ENCODE measurements at regions not wholly inside any gene's neighbourhood (a gene's known extent, or its start where the extent isn't known, plus 50 kb on each side); places are given as distances from the start of the nearest gene placed in this dataset.

- intact Hi-C loops (cut with DNase I), result no loop called here
- Histone ChIP-seq H3K27ac (no peak overlapping the region), H3K9me3 (no peaks in the 10 kb centered on the region), H3K4me1 (no peaks in the 10 kb centered on the region), H3K4me3 (no peak overlapping the region), H3K27me3 (peaks cover 0 to 3% (median 0%) of the 10 kb centered on the region in 7 donors), H3K36me3 (no peaks in the 10 kb centered on the region)
- no peak for TF ChIP-seq CTCF (IDR thresholded peaks at IDR 0.05)
- no peak for ATAC-seq
- WGBS, 2 donors, result 61 to 65% methylated on average over 4 of the region's 4 CpGs
- DNase-seq, result no peak
Measured at GRCh38 chr12:11513288-11513687, 117.9 kb upstream of the PRB2 start.

- ATAC-seq, result no peak
- H3K9me3 ChIP-seq, result no peaks in the 10 kb centered on the region
Measured at GRCh38 chr12:11517080-11517479, 121.7 kb upstream of the PRB2 start.

GRCh38 chr12:11524446-11524845, 125.0 kb upstream of the ETV6 start:
- no peak for ATAC-seq
- Histone ChIP-seq H3K27me3 (peaks cover 0 to 4% (median 0%) of the 10 kb centered on the region in 7 donors), H3K36me3 (no peaks in the 10 kb centered on the region), H3K9me3 (no peaks in the 10 kb centered on the region), H3K4me1 (no peaks in the 10 kb centered on the region), H3K27ac (no peak overlapping the region), H3K4me3 (no peak overlapping the region)
- DNase-seq, result no peak
- intact Hi-C loops (cut with DNase I), result no loop called here
- no peak for TF ChIP-seq CTCF (IDR thresholded peaks at IDR 0.05)
- 56 to 60% methylated on average over 1 of the region's 1 CpG for WGBS, 2 donors

More at GRCh38 chr12:11517080-11517479, 121.7 kb upstream of the PRB2 start:
- H3K4me1 ChIP-seq, result no peaks in the 10 kb centered on the region
- H3K27ac ChIP-seq, result no peak overlapping the region
- 88% methylated on average over 6 of the region's 6 CpGs for WGBS, 2 donors
- no peak for TF ChIP-seq CTCF (IDR thresholded peaks at IDR 0.05)
- H3K27me3 ChIP-seq, result peaks cover 0 to 3% (median 0%) of the 10 kb centered on the region in 7 donors
- H3K4me3 ChIP-seq, result no peak overlapping the region
- no peaks in the 10 kb centered on the region for H3K36me3 ChIP-seq
- no peak for DNase-seq
- intact Hi-C loops (cut with DNase I), result no loop called here

- no peak for DNase-seq
- Histone ChIP-seq H3K27ac (no peak overlapping the region), H3K4me1 (no peaks in the 10 kb centered on the region), H3K27me3 (peaks cover 0 to 16% (median 0%) of the 10 kb centered on the region in 7 donors), H3K9me3 (peaks cover 0 to 6% (median 0%) of the 10 kb centered on the region in 11 donors), H3K4me3 (no peak overlapping the region), H3K36me3 (no peaks in the 10 kb centered on the region)
- ATAC-seq, result no peak
- intact Hi-C loops (cut with DNase I), result no loop called here
- no peak for TF ChIP-seq CTCF (IDR thresholded peaks at IDR 0.05)
Measured at GRCh38 chr12:11534064-11534463, 115.4 kb upstream of the ETV6 start.

Measured in heart right ventricle (tissue), 16 donors.